ENCODE measurements at regions not wholly inside any gene's neighbourhood (a gene's known extent, or its start where the extent isn't known, plus 50 kb on each side); places are given as distances from the start of the nearest gene placed in this dataset.
"Not testable (repeated sequence)": the region's sequence is repeated elsewhere in the genome, so short reads cannot be mapped to it uniquely, and the experiment has no call there.

- no peak for DNase-seq
Observed at GRCh38 chr6:167208819-167209576, 51.2 kb upstream of the GPR31 start.

- no peak for DNase-seq
Observed at GRCh38 chr6:167209577-167209975, 51.8 kb upstream of the GPR31 start.

GRCh38 chr6:167210375-167211294 is 52.9 kb upstream of the GPR31 start:
- no peak for DNase-seq

- DNase-seq = no peak
Observed at GRCh38 chr6:167211295-167211648, 53.5 kb upstream of the GPR31 start.

GRCh38 chr6:167211881-167212712 is 54.3 kb upstream of the GPR31 start:
- DNase-seq = no peak

GRCh38 chr6:167212713-167213005 is 54.9 kb upstream of the GPR31 start:
- no peak for DNase-seq

- no peak for DNase-seq
Observed at GRCh38 chr6:167214206-167214605, 56.4 kb upstream of the GPR31 start.

GRCh38 chr6:167215429-167216250 is 57.9 kb upstream of the GPR31 start:
- not testable (repeated sequence) for DNase-seq

GRCh38 chr6:167216390-167217050 is 58.7 kb upstream of the GPR31 start:
- not testable (repeated sequence) for DNase-seq

- not testable (repeated sequence) for DNase-seq
Observed at GRCh38 chr6:167217073-167217472, 59.3 kb upstream of the GPR31 start.

GRCh38 chr6:167217951-167218759 is 60.4 kb upstream of the GPR31 start:
- DNase-seq = peak; percentile 44

GRCh38 chr6:167219079-167219478 is 61.3 kb upstream of the GPR31 start:
- not testable (repeated sequence) for DNase-seq

- DNase-seq = no peak
Observed at GRCh38 chr6:167219967-167220512, 62.3 kb upstream of the GPR31 start.

- no peak for DNase-seq
Observed at GRCh38 chr6:167221400-167222201, 63.8 kb upstream of the GPR31 start.

GRCh38 chr6:167225566-167226382 is 65.3 kb upstream of the UNC93A start:
- not testable (repeated sequence) for DNase-seq

- no peak for DNase-seq
Observed at GRCh38 chr6:167226383-167226685, 64.8 kb upstream of the UNC93A start.

- DNase-seq = no peak
Observed at GRCh38 chr6:167226791-167227190, 64.3 kb upstream of the UNC93A start.

GRCh38 chr6:167227984-167228383 is 63.1 kb upstream of the UNC93A start:
- no peak for DNase-seq

GRCh38 chr6:167229586-167229985 is 61.5 kb upstream of the UNC93A start:
- DNase-seq = no peak

Measured in CD4-positive, alpha-beta T cell treated with Interleukin-6 for 4 hours (primary cell).